ENCODE measurements at regions not wholly inside any gene's neighbourhood (a gene's known extent, or its start where the extent isn't known, plus 50 kb on each side); places are given as distances from the start of the nearest gene placed in this dataset.

DNA sequence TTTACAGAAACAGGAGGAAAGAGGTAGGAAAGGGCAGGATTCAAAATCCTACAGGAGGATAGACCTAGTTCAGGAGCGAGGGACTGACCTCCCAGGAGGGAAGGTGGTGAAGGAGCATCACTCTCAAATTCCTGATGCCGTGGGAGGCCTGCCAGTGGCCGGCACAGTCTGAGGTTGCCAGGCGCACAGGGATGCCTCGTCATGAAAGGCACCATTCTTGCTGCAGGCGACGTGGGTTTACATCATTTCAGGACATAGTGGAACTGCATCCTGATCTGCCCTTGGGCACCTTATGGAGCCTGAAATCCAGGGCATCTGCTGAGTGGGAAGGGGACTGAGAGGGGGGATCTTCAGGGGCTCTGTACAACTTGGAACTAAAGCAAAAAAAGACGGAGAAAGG, 163.2 kb upstream of the S1PR3 start:
- POLR2A ChIA-PET: no interaction called here
- TF ChIP-seq, protein P1, sequence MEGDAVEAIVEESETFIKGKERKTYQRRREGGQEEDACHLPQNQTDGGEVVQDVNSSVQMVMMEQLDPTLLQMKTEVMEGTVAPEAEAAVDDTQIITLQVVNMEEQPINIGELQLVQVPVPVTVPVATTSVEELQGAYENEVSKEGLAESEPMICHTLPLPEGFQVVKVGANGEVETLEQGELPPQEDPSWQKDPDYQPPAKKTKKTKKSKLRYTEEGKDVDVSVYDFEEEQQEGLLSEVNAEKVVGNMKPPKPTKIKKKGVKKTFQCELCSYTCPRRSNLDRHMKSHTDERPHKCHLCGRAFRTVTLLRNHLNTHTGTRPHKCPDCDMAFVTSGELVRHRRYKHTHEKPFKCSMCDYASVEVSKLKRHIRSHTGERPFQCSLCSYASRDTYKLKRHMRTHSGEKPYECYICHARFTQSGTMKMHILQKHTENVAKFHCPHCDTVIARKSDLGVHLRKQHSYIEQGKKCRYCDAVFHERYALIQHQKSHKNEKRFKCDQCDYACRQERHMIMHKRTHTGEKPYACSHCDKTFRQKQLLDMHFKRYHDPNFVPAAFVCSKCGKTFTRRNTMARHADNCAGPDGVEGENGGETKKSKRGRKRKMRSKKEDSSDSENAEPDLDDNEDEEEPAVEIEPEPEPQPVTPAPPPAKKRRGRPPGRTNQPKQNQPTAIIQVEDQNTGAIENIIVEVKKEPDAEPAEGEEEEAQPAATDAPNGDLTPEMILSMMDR (IDR thresholded peaks at IDR 0.05; ENCODE audit: insufficient read depth, low read depth, low read length): no peak
- no peaks in the 10 kb centered on the region for H3K36me3 ChIP-seq (ENCODE audit: control insufficient read depth, insufficient read depth, low read length)
- no peak for DNase-seq (ENCODE audit: low read depth)
- CTCF ChIA-PET: interaction anchor here (1.4 kb wide), 1 partner anchor 18 kb away, joined by 4 read pairs; no protein-coding TSS in a partner anchor
- H3K27me3 ChIP-seq (ENCODE audit: control insufficient read depth, insufficient read depth, low read length): no peaks in the 10 kb centered on the region; the same call in 1 of the 2 replicates
- no peak overlapping the region for H3K4me3 ChIP-seq (ENCODE audit: low read depth, low read length)

DNA sequence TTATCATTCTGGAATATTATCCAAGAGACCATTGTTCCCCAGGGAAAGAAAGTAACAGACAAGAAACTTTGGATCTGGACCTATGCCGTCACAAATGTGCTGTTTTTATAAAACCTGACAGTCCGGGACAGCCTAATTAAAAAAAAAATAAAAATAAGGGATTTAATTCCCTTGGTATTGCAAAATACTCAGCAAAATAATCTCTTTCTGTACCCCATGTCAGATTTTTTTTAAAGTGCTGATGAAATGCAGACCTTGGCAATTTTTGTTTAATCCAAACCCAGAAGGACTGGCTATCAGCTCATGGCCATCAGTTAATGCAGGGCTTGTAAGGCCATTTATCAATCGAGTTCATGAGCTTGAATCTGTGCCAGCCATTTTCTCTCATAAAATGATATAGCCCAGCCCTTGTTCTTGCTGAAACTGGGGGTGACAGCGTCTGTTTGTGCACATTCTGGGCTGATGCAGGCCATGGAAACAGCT, 162.7 kb upstream of the S1PR3 start:
- DNase-seq (ENCODE audit: low read depth): no peak

DNA sequence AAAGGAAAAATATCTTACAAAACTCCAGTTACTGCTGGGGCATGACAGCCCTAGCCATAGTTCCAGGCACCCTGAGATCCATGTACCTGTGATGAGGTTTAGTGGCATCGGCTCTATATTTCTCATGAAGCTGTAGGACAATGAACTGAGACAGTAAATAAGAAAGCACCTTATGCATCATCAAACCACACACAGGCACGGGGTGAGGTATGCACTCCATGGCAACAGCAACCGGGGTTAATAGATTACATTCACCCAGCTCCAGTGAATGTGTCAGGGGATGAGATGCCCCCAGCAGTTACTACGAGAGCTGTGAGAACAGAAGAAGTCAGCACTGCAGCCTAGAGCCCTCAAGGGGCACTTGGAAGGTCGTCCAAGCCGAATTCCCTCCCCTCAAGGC, 162.0 kb upstream of the S1PR3 start:
- no peak for DNase-seq (ENCODE audit: low read depth)
- ChIA-PET POLR2A (no interaction called here), CTCF (interaction anchor here (1.4 kb wide), 1 partner anchor 17 kb away, joined by 4 read pairs; no protein-coding TSS in a partner anchor)
- TF ChIP-seq, protein P1 (IDR thresholded peaks at IDR 0.05; ENCODE audit: insufficient read depth, low read depth, low read length): no peak
- Histone ChIP-seq H3K4me3 (ENCODE audit: low read depth, low read length) (no peak overlapping the region), H3K36me3 (ENCODE audit: control insufficient read depth, insufficient read depth, low read length) (no peaks in the 10 kb centered on the region), H3K27me3 (ENCODE audit: control insufficient read depth, insufficient read depth, low read length) (no peaks in the 10 kb centered on the region; the same call in 1 of the 2 replicates)

More for the DNA sequence above, 162.7 kb upstream of the S1PR3 start:
- ChIA-PET CTCF (interaction anchor here (1.4 kb wide), 1 partner anchor 17 kb away, joined by 4 read pairs; no protein-coding TSS in a partner anchor), POLR2A (no interaction called here)
- no peaks in the 10 kb centered on the region for H3K36me3 ChIP-seq (ENCODE audit: control insufficient read depth, insufficient read depth, low read length)
- TF ChIP-seq, protein P1 (IDR thresholded peaks at IDR 0.05; ENCODE audit: insufficient read depth, low read depth, low read length): no peak
- no peaks in the 10 kb centered on the region; the same call in 1 of the 2 replicates for H3K27me3 ChIP-seq (ENCODE audit: control insufficient read depth, insufficient read depth, low read length)
- no peak overlapping the region for H3K4me3 ChIP-seq (ENCODE audit: low read depth, low read length)

DNA sequence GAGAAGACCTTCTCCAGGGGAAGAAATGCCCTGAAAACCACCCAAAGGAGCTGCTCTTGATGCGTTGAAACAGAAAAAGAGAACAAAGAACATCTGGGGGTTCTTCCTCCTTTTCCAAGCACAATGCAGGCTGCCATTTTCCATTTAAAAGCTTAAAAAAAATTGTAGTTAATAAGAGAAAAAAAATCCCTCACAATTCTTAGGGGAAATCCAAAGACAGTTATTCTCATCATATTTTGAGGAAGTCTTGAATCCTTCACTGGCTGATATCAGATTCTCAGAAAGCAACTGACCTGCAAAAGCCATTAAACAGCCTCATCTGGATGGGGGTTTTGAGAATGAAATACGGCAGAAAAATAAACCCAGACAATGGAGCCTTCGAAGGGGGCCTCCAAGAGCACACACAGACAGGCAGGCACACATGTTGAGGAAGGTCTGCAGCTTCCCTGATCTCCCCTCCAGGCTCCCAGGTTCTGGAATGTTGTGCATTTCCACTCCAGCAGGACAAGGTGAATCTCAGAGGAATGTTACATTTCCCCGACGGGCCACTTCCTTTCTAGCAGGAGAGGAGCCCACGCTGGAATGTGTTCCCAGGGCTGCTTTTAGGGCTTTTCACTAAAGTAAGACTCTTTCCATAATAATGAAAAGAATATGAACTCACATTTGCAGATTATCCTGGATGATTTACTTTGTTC, 159.4 kb upstream of the S1PR3 start:
- no peaks in the 10 kb centered on the region for H3K36me3 ChIP-seq (ENCODE audit: control insufficient read depth, insufficient read depth, low read length)
- TF ChIP-seq, protein P1 (IDR thresholded peaks at IDR 0.05; ENCODE audit: insufficient read depth, low read depth, low read length): no peak
- H3K27me3 ChIP-seq (ENCODE audit: control insufficient read depth, insufficient read depth, low read length): no peaks in the 10 kb centered on the region; the same call in 1 of the 2 replicates
- DNase-seq (ENCODE audit: low read depth): no peak
- no peak overlapping the region for H3K4me3 ChIP-seq (ENCODE audit: low read depth, low read length)
- ChIA-PET POLR2A (no interaction called here), CTCF (interaction anchor here (0.5 kb wide), 1 partner anchor 14 kb away, joined by 3 read pairs; no protein-coding TSS in a partner anchor)

DNA sequence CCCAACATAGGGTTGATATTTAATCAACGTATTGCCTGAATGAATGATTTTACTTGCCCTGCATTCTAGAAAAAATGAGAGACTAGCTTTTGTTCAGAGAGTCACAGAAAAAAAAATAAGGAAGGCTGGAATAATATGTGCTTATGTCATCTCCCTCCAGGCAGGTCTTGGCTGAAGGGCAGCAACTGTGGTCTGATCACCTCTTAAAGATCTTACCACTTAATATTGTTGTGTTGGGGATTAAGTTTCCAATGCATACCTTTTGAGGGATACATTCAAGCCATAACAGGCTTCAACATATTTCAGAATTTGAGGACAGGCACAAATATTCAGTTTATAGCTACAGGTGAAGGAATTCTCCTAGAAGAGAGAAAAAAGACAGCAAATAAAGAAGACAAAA, 157.3 kb upstream of the S1PR3 start:
- no peak for DNase-seq (ENCODE audit: low read depth)
- TF ChIP-seq, protein P1 (IDR thresholded peaks at IDR 0.05; ENCODE audit: insufficient read depth, low read depth, low read length): no peak
- ChIA-PET CTCF (no interaction called here), POLR2A (no interaction called here)
- no peaks in the 10 kb centered on the region for H3K27me3 ChIP-seq (ENCODE audit: control insufficient read depth, insufficient read depth, low read length)
- H3K36me3 ChIP-seq (ENCODE audit: control insufficient read depth, insufficient read depth, low read length): no peaks in the 10 kb centered on the region
- H3K4me3 ChIP-seq (ENCODE audit: low read depth, low read length): no peak overlapping the region

Data from BJ (cell line).